GM12878 (cell line): ENCODE measurements at regions not wholly inside any gene's neighbourhood (a gene's known extent, or its start where the extent isn't known, plus 50 kb on each side); places are given as distances from the start of the nearest gene placed in this dataset.

Source experiments
- CHD2 ChIP-seq: IDR thresholded peaks from 2 replicates; pipeline ENCODE4 v1.6.1; 2011; ENCODE audit warnings: low read depth, low read length, improper control_type of control experiment, borderline replicate concordance
- CREB1 ChIP-seq: IDR thresholded peaks from 2 replicates; pipeline ENCODE4 v1.6.1; 2012; ENCODE audit warnings: low read depth, mild to moderate bottlenecking, inconsistent platforms
- CTCF ChIP-seq, 3 experiments: IDR thresholded peaks in 2 of 3; conservative IDR thresholded peaks in 1 of 3; 2 replicates each; pipeline ENCODE4 v1.5.1; 2011; ENCODE audit warnings: low read depth in 3 of 3, low read length in 3 of 3, mild to moderate bottlenecking in 3 of 3, control low read depth in 2 of 3, moderate library complexity in 2 of 3, inconsistent platforms in 1 of 3, mixed read lengths in 1 of 3; ENCODE audit not compliant: control insufficient read depth in 2 of 3, insufficient read depth in 1 of 3; ENCODE audit errors: extremely low read depth in 1 of 3
- ESRRA ChIP-seq: IDR thresholded peaks from 2 replicates; pipeline ENCODE4 v1.6.1; 2012; ENCODE audit warnings: mild to moderate bottlenecking, low read length, improper control_type of control experiment
- NFIC ChIP-seq: IDR thresholded peaks from 2 replicates; pipeline ENCODE4 v1.6.1; 2012; ENCODE audit warnings: low read depth, mild to moderate bottlenecking, inconsistent platforms, low read length, moderate library complexity
- ZNF274 ChIP-seq: IDR thresholded peaks from one replicate; pipeline ENCODE4 v1.8.0; 2011; ENCODE audit not compliant: insufficient read length, insufficient read depth
- TF ChIP-seq, protein P1 (sequence below): fragments of 150-350 bp; IDR thresholded peaks from 2 replicates; pipeline ENCODE4 v1.6.1; 2016; ENCODE audit warnings: low read depth, low read length
- TF ChIP-seq, protein P2 (sequence below): IDR thresholded peaks from 2 replicates; pipeline ENCODE4 v1.6.1; 2011; ENCODE audit warnings: borderline replicate concordance, low read depth, mild to moderate bottlenecking, moderate library complexity, mixed read lengths, low read length; ENCODE audit not compliant: insufficient read depth; ENCODE audit errors: extremely low read length

GRCh38 chr7:10401793-10402192 lies 571.9 kb upstream of the PHF14 start (continued):
- TF ChIP-seq, protein P1, sequence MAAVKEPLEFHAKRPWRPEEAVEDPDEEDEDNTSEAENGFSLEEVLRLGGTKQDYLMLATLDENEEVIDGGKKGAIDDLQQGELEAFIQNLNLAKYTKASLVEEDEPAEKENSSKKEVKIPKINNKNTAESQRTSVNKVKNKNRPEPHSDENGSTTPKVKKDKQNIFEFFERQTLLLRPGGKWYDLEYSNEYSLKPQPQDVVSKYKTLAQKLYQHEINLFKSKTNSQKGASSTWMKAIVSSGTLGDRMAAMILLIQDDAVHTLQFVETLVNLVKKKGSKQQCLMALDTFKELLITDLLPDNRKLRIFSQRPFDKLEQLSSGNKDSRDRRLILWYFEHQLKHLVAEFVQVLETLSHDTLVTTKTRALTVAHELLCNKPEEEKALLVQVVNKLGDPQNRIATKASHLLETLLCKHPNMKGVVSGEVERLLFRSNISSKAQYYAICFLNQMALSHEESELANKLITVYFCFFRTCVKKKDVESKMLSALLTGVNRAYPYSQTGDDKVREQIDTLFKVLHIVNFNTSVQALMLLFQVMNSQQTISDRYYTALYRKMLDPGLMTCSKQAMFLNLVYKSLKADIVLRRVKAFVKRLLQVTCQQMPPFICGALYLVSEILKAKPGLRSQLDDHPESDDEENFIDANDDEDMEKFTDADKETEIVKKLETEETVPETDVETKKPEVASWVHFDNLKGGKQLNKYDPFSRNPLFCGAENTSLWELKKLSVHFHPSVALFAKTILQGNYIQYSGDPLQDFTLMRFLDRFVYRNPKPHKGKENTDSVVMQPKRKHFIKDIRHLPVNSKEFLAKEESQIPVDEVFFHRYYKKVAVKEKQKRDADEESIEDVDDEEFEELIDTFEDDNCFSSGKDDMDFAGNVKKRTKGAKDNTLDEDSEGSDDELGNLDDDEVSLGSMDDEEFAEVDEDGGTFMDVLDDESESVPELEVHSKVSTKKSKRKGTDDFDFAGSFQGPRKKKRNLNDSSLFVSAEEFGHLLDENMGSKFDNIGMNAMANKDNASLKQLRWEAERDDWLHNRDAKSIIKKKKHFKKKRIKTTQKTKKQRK: no peak
- no peak for TF ChIP-seq NFIC
- TF ChIP-seq, protein P2, sequence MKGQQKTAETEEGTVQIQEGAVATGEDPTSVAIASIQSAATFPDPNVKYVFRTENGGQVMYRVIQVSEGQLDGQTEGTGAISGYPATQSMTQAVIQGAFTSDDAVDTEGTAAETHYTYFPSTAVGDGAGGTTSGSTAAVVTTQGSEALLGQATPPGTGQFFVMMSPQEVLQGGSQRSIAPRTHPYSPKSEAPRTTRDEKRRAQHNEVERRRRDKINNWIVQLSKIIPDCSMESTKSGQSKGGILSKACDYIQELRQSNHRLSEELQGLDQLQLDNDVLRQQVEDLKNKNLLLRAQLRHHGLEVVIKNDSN: no peak
- no peak for TF ChIP-seq CTCF (IDR thresholded peaks at IDR 0.05 in 2 of 3, conservative IDR thresholded peaks at IDR 0.05 in 1 of 3; ENCODE audit: control insufficient read depth in 2 of 3, extremely low read depth in 1 of 3, insufficient read depth in 1 of 3, low read depth in 3 of 3, low read length in 3 of 3)
- no peak for TF ChIP-seq CHD2
- TF ChIP-seq ZNF274: no peak
- TF ChIP-seq ESRRA: no peak
- TF ChIP-seq CREB1: no peak
